ENCODE measurements at regions not wholly inside any gene's neighbourhood (a gene's known extent, or its start where the extent isn't known, plus 50 kb on each side); places are given as distances from the start of the nearest gene placed in this dataset.

GRCh38 chr9:108584860-108585259 is 270.9 kb downstream of the ACTL7B start:
- TF ChIP-seq, protein P1, sequence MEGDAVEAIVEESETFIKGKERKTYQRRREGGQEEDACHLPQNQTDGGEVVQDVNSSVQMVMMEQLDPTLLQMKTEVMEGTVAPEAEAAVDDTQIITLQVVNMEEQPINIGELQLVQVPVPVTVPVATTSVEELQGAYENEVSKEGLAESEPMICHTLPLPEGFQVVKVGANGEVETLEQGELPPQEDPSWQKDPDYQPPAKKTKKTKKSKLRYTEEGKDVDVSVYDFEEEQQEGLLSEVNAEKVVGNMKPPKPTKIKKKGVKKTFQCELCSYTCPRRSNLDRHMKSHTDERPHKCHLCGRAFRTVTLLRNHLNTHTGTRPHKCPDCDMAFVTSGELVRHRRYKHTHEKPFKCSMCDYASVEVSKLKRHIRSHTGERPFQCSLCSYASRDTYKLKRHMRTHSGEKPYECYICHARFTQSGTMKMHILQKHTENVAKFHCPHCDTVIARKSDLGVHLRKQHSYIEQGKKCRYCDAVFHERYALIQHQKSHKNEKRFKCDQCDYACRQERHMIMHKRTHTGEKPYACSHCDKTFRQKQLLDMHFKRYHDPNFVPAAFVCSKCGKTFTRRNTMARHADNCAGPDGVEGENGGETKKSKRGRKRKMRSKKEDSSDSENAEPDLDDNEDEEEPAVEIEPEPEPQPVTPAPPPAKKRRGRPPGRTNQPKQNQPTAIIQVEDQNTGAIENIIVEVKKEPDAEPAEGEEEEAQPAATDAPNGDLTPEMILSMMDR (IDR thresholded peaks at IDR 0.05): no peak
- TF ChIP-seq POLR2A (IDR thresholded peaks at IDR 0.05; ENCODE audit: low read depth) (no peak), POLR2AphosphoS5 (IDR thresholded peaks at IDR 0.05) (no peak), EP300 (IDR thresholded peaks at IDR 0.05) (no peak)
